ENCODE measurements at regions not wholly inside any gene's neighbourhood (a gene's known extent, or its start where the extent isn't known, plus 50 kb on each side); places are given as distances from the start of the nearest gene placed in this dataset.

GRCh38 chr13:99704390-99704789 is 203.1 kb downstream of the TM9SF2 start:
- no peak for DNase-seq (ENCODE audit: low read depth, low spot score)

- DNase-seq (ENCODE audit: low read depth, low spot score), result no peak
Measured at GRCh38 chr13:99703908-99704307, 202.6 kb downstream of the TM9SF2 start.

- no peak for DNase-seq (ENCODE audit: low read depth, low spot score)
Measured at GRCh38 chr13:99702687-99703319, 201.5 kb downstream of the TM9SF2 start.

- no peak for DNase-seq (ENCODE audit: low read depth, low spot score)
Measured at GRCh38 chr13:99700468-99700867, 199.2 kb downstream of the TM9SF2 start.

GRCh38 chr13:99698816-99699099 is 197.5 kb downstream of the TM9SF2 start:
- no peak for DNase-seq (ENCODE audit: low read depth, low spot score)

GRCh38 chr13:99698010-99698815 is 196.9 kb downstream of the TM9SF2 start:
- DNase-seq (ENCODE audit: low read depth, low spot score), result no peak

- DNase-seq (ENCODE audit: low read depth, low spot score), result no peak
Measured at GRCh38 chr13:99695857-99696256, 194.6 kb downstream of the TM9SF2 start.

GRCh38 chr13:99693852-99694611 is 192.8 kb downstream of the TM9SF2 start:
- no peak for DNase-seq (ENCODE audit: low read depth, low spot score)

GRCh38 chr13:99693351-99693750 is 192.1 kb downstream of the TM9SF2 start:
- no peak for DNase-seq (ENCODE audit: low read depth, low spot score)

- no peak for DNase-seq (ENCODE audit: low read depth, low spot score)
Measured at GRCh38 chr13:99692854-99693253, 191.6 kb downstream of the TM9SF2 start.

- no peak for DNase-seq (ENCODE audit: low read depth, low spot score)
Measured at GRCh38 chr13:99691552-99691951, 190.3 kb downstream of the TM9SF2 start.

- no peak for DNase-seq (ENCODE audit: low read depth, low spot score)
Measured at GRCh38 chr13:99690426-99691174, 189.3 kb downstream of the TM9SF2 start.

GRCh38 chr13:99689955-99690354 is 188.7 kb downstream of the TM9SF2 start:
- DNase-seq (ENCODE audit: low read depth, low spot score), result no peak

- no peak for DNase-seq (ENCODE audit: low read depth, low spot score)
Measured at GRCh38 chr13:99688776-99689175, 187.5 kb downstream of the TM9SF2 start.

GRCh38 chr13:99687723-99688397 is 186.6 kb downstream of the TM9SF2 start:
- no peak for DNase-seq (ENCODE audit: low read depth, low spot score)

- no peak for DNase-seq (ENCODE audit: low read depth, low spot score)
Measured at GRCh38 chr13:99686944-99687411, 185.7 kb downstream of the TM9SF2 start.

GRCh38 chr13:99686157-99686572 is 184.9 kb downstream of the TM9SF2 start:
- DNase-seq (ENCODE audit: low read depth, low spot score), result no peak

- DNase-seq (ENCODE audit: low read depth, low spot score), result no peak
Measured at GRCh38 chr13:99681695-99682094, 180.4 kb downstream of the TM9SF2 start.

- DNase-seq (ENCODE audit: low read depth, low spot score), result no peak
Measured at GRCh38 chr13:99677116-99677951, 176.1 kb downstream of the TM9SF2 start.

GRCh38 chr13:99671746-99672145 is 170.5 kb downstream of the TM9SF2 start:
- no peak for DNase-seq (ENCODE audit: low read depth, low spot score)
